CD4-positive, alpha-beta T cell treated with Interleukin-17A for 4 hours (primary cell): ENCODE measurements at regions not wholly inside any gene's neighbourhood (a gene's known extent, or its start where the extent isn't known, plus 50 kb on each side); places are given as distances from the start of the nearest gene placed in this dataset.

Experiments used
- DNase-seq: peaks from one replicate; pipeline ENCODE4 v3.0.0-alpha.2; 2020; ENCODE audit warnings: mixed read lengths

DNA sequence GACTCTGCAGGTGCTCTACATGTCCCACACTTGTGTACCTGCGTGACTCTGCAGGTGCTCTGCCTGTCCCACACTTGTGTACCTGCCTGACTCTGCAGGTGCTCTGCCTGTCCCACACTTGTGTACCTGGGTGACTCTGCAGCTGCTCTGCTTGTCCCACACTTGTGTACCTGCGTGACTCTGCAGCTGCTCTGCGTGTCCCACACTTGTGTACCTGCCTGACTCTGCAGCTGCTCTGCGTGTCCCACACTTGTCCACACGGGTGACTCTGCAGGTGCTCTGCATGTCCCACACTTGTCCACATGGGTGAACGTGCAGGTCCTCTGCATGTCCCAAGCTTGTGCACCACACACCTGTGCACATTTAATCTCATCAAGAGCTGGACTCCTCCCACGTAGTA lies 576.7 kb upstream of the SALL3 start:
- no peak for DNase-seq

DNA sequence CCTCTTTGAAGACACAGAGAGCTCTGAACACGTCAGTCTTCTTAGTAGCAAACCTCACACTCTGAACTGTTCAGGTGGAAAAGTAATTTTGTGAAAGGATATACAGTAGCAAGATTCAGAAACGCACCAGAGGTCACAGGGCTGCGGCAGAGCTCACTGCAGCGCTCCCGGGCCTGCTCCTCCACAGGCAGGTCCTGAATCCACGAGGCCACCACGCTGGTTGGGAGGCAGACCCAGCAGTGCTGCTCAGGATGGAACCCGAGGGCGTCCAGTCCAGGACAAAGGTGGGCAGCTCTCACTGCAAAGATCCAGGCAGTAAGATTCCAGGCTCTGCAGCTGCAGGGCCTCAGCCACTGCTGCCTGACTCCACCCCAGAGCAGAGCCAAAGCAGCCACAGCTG lies 576.2 kb upstream of the SALL3 start:
- no peak for DNase-seq

DNA sequence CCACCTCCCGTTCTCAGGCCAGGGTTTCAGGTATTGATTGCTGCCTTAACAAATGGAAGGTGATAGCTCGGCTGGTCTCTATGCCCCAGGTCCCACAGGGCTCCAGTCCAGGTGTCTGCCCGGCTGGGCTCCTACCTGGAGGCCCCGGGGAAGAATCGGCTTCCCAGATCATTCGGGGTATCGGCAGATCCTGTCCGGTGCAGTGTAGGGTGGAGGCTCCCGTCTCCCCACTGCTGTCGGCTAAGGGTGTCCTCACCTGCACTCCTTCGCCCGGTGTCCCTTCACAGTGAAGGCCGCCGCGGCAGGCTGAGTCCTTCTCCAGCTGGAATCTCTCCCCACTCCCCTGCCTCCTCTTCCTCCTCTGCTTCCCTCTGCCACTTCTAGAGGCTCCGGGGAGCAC lies 573.9 kb upstream of the SALL3 start:
- no peak for DNase-seq

DNA sequence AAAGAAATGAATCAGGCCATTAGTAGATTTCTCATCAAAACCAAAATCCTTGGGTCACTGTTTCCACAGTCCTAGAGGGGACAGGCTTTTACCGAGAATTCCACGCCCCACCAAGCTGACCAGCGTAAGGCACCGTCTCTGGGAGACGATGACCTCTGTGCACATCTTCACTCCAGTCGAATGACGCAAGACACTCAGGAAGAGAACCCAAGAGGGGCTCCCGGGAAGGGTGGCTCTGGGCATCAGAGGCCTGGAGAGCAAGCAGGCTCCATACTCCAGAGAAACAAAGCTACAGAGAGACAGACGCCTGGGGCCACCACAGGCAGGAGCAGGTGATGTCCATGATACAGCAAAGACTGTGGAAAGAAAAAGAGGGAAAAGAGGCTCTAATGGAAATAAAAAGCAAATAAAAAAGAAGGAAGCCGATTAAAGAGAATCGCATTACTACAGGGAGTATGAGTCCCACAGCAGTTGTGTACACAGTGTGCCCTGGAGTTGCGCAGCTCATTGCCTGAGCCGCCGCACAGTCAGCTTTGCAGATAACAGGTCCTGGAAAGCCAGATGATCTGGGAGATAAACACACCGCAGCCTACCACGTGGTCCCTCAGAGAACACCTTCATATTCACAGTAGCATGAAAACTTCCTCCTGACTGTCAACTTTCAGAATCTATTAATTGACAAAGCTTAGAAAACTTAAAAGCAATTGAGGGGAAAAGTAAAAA lies 572.7 kb upstream of the SALL3 start:
- DNase-seq = no peak

DNA sequence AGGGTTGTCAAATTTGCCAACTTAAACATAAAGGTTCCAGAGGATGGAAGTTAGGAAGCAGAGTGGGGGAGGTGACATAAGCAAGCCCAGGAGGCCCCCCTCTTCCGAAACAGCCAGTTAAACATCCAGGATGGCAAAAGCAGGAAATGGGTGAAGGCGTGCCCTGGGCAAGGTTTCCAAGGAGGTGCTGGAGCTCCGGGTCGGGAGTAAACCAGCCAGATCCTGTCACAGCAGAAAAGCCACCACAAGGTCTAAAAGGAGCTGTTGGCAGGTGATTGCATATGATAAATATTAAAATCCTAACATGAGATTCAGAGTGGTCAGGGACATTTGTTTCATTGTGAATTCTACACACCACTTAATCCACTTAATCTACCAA lies 572.2 kb upstream of the SALL3 start:
- DNase-seq = no peak

DNA sequence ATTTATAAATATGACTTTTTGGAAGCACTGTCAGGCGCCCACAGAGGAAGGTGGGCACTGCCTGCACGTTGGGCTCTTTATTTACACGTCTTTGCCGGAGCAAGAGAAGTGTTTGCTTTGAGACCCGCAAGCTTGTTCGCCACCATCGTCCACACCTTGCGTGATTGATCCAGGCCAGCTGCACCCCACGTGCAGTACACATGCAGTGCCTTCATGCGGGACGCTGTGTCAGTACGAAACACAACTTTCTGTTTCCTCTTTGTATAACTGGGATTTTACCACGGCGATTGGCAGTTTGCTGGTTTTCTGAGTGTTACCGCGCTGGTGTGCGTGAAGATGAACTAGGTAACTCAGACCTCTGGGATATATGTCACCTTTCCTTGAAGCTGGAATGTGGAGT lies 571.0 kb upstream of the SALL3 start:
- no peak for DNase-seq

DNA sequence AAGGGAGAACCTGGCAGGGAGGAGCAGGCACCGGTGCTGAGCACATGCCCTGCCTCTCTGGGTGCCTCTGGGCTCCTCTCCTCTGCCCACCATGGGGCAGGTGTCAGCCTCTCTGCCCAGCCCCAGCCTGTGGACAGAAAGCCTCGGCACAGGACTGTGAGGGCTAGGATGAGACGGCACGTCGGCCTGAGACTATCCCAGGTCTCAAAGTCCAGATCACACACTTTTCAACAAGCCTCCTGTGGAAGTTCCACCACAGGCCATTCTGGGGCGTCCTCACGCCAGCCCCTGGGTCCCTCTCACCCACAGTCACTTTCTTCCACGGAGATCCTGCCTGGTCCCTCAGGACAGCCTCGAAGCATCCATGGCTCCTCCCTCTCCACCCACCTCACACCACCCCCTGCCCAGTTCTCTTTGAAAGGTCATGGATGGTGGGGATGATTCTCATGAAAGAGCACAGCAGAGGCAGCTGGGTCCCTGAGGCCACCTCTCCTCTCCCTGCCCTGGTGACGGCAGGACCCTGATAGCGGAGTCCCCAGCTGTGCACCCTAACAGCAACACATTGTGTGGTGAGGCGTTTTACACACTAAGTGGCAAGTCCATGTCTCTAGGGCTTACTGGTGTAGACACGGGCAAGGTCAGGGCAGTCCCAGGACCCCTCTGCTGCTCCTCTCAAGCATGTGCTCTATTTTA lies 569.4 kb upstream of the SALL3 start:
- DNase-seq = no peak

DNA sequence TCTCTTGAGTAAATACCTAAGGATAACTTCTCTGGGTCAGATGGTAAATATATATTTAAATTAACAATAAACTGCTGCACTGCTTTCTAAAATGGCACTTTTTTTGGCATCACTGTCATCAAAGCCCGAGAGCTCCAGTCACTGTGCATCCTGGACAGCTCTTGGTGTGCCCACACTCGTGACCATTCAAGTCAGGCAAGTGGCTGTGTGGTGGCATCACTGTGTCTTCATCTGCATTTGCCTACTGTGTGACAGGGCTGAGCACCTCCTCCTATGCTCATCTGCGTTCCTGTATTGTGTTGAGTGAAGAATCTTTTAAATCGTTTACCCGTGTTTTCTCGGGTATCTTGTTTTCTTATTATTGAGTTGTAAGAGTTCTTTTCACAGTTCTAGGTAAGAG lies 568.1 kb upstream of the SALL3 start:
- no peak for DNase-seq

DNA sequence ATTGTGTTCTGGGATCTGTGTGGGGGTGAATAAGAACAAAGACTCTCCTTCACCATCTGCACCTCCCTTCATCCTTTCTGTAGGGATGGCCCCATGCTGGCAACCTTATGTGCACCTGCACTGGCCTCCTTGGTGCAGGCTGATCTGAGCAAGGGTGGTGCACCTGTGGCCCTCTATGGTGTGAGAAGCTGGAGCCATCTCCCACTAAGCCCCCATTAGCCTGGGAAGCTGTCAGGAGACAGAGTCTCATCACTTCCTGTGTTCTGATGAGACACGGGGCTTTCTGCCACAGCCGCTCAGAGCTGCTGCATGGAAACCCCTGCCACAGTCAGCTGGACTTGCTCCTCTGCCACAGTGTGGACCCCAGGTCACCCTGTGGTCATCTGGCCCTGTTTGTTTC lies 565.3 kb upstream of the SALL3 start:
- DNase-seq = no peak

DNA sequence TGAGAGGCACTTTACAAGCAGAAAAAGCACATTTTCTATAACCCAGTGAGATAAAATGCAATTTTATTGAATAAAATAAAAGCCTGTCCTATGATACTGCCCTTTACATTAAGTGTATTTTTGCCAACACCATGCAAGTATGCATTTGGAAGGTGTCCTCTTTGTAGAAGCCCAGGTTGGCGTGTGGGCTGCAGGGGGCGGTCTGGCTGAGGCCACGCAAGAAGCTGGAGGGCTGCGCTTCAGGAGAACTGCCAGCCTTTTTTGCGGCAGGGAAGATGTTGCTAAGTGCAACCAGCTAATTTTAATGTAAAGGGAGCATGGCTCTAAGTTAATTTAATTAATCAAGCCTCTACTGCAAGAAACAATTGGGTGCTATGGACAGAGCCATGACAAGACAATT lies 562.8 kb upstream of the SALL3 start:
- DNase-seq = no peak

DNA sequence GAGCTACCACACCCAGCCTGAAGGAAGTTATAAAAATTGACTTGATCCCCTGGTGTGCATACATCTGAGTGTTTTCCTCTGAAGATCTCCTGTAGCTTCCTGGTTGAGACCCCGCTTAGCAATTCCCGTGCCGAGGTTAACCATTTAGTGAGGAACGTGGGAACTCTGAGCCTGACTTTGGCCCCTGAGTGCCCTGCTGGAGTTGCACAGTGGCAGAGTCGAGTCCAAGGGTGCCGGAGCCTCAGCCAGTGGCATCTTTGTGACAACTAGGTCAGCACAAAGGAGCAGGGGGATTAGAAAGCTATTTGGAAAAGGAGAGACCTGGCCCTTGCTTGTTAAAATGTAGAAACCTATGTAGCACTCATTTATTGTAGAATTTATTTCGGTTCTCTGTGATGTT lies 561.2 kb upstream of the SALL3 start:
- DNase-seq = no peak

DNA sequence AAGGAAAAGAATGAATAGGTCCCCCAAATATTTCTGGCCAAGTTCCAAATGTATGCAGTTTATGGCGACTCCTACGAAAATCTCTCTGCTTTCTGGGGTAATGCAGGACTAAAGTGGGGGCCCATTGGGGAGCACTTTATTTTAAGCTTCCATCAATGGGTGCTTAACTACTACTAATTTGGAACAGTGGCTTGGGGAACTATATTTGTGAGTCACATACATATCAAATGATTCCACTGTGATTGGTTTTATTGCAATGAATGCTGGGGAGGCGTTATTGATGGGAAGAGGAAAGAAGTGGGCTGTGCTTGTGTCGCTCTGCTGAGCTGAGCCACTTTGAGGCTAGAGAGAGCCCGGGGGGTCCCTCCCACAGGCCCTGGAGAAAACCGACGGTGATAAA lies 560.4 kb upstream of the SALL3 start:
- no peak for DNase-seq

DNA sequence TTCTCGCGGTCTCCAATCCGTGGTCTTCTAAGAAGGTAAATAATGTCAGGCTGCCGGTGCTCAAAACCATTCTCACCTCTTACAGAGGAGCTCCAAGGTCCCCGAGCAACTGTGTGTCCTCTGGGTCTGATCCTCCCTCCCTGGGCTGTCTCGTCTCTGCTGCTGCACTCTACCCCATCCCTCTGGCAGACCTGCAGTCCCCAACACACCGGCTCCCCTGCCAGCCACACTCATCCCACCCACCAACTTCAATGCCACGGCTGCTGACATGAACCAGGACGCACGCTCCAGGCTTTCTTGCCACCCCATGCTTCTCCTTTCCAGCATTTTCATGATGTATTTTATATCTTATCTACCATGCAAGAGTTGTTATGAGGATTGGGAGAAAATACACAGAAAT lies 559.5 kb upstream of the SALL3 start:
- no peak for DNase-seq

DNA sequence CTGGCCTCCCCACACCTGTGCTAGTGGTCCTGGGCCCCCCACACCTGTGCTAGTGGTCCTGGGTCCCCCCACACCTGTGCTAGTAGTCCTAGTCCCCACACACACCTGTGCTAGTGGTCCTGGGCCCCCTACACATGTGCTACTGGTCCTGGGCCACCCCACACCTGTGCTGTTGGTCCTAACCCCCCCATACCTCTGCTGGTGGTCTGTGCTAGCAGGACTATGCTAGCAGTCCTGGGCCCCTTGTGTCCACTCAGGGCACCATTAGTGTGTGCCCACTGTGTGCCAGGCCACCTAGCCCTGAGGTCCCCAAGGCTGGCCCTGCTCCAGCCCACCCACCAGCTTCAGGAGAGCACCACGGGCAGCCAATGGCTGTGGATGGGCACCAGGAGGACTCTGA lies 558.2 kb upstream of the SALL3 start:
- DNase-seq = no peak

DNA sequence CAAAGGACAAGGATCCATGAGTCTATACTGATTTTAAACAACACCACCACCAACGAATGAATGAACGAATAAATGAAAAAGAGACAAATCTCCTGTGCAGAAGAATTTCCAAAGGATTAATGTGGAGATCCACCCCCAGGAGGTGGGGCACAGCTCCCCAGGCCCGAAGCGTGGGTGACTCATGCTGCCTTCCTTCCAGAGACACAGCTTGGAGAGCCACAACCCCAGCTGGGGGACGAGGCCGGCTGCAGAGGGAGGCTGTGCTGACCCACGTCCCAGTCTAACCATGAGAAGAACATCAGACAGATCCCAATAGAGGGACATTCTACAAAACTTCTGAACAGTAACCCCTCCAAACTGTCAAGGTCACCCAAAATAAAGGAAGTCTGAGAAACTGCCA lies 557.3 kb upstream of the SALL3 start:
- DNase-seq = no peak

DNA sequence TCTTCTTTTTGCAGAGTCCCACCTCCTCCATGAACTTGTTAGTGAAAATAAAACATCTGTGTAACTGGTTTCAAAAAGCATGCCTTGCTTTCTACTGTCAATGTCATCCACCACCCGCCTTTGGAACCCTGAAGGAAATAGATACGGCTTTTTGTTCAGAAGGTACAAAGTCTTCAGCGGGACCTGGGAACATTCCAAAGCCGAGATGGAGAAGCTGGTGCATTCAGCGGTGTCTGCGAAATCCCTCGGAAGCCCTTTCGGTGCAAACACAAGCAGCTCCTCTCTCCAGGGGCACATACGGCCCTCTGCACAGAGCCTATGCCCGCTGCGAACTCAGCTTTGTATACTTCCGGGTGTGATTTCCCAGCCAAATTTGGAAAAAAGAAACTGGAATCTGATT lies 555.8 kb upstream of the SALL3 start:
- no peak for DNase-seq

DNA sequence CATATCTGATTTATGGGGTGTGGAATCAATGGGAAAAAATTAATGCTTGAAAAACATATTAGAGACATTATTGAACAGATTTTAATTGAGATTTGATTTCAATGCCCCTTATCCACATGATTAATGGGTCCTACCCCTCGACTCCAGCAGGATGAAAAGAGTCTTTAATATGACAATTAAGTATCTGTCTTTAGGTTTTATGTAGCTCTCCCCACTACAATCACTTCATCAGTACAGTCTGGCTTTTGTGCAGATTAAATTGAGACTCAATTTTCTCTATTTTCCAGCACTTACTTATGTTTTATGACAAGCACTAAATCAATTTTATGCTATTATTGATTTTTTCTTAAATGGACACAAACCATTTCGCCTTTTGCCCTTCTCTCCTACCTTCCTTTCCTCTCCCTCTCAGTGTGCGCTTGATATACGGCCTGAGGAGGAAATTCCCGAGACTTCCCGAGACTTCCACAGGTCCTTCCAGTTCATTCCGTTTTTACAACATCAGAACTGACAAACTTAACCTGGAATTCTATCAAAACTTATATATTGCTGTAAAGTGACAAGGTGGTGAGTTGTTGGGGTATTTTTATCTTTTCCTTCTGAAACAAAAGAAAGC lies 555.1 kb upstream of the SALL3 start:
- no peak for DNase-seq

DNA sequence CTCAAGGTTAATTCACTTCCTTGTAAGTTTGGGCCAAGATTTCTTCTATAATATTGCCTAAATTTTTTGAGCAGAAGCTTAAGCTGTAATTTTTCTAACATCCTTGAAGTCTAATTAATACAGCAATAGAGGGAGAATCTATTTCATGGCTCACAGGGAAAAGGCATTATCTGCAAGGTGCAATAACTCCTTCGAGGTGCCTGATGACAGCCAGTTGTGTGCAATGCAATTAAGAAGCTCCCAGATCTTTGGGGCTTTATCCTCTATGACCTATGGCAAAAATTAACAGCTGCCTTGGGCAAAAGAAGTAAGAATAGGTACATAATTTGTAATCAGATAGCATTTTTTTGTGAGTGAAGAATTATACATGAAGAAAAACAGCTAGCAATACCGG lies 554.6 kb upstream of the SALL3 start:
- no peak for DNase-seq

DNA sequence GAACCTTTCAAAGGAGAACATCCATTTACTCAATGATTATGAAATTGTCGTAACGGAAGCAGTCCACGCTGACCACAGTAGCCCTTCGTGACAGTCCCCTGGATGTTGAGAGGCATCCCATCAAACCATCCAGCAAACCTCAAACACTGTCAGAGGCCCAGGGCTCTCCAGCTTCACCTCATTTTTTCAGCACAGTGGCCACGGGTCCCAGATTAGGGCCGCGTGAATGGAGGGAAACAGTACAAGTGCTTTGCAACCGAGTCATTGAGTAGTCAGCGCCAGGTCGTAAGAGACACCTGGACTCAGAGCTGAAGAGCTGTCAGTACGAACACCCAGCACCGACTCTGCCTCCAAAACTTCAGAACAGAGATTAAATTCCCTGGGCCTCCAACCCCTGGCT lies 552.5 kb upstream of the SALL3 start:
- no peak for DNase-seq

DNA sequence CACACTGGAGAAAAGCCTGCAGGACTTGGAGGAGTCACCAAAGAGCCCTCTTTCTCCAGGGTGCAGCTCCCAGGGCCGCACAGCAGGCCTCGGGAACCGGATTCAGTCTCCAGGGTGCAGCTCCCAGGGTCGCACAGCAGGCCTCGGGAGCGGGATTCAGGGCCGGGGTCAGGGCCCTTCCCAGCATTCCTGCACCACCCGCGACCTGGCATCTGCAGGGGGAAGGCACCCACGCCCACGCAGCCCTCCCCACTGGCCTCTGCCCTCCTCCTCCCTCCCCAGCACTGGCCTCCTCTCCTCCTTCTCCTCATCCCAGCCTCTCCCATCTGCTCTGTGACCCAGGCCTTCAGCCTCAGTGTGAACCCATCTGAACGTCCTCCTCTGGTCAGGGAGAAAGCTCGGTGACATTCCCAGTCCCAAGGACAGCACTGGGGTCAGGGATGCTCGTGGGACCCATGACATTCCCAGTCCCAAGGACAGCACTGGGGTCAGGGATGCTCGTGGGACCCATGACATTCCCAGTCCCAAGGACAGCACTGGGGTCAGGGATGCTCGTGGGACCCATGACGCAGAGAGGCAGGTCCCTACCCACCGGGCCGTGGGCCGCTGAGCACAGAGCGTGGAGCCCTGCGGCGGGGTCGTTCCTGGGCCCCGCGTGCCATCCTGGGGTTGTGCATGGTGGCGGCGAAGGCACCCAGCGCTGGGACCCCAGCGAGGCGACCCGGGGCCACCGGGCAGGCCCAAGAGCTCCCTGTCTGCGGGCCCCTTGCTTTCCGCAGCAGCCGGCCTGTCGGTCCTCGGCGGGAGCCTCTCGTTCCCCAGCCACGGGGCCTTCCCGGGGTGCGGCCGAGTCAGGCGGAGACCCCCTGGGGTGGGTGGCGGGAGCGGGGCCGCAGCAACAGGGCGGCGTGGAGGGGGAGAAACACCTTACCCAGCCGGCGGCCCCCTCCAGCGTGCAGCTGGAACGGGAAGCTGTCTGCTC lies 550.2 kb upstream of the SALL3 start:
- no peak for DNase-seq

DNA sequence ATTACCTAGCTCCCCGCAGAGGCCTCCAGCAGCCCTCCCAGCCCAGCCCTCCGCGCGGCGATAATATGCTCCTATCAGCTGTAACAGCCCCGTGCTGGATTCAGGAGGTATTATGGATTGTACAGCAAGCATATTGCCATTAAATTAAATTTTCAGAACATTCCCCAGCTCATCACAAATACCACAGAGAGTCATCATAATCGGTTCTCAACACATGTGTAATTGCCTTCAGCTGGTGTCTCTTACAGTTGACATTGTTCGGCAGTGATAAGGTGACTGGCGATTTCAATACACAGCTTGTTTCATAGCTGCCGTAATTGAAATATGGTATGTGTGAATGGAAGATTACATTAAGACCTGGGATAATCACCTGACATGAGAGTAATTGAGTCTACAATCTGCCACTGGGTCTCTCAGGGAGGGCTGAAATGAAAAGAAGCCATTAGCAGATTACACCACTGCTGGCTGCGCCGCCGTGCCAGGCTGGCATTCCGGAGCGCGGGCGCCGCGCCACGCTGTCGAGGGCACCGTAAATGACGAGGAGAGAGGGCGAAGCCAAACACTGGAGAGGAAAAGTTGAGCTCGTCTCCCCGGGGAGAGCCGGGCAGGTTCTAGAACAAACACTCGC lies 549.4 kb upstream of the SALL3 start:
- no peak for DNase-seq

DNA sequence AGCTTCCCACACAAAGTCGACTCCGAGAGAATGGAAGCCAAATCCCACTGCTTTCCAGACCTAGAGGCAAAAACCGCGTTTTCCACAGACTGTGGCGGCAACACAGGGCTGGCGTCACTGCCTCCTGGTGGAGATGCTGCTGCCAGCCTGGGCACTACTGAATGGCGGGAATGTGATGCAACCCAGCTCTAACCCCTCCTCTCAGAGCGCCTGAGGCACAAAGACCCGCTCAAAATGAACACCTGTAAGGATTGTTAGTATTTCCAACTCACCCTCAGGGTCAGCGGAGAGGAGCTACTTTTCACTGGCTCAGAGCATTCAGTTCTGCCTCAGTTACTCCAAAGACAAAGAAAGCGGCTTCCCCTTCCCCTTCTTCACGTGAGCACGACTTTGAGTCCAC lies 548.0 kb upstream of the SALL3 start:
- DNase-seq = no peak

DNA sequence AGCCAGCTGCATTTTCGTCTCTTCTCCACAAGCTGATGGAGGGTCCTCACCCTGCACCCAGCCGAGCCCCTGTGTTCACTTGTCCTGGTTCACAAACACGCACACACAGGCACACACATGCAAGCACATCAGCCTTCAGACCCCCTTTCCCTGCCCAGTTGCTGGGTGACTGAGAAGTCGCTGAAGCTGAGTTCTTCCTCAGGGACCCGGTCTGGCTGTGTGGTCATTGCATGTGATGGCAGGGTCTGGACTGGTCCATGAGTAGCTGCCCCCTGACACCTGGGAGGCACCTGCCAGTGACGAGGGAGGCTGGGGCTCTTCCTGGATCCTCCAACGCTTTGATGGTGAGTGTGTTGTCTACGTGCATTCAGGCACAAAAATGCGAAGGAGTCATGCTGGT lies 546.1 kb upstream of the SALL3 start:
- DNase-seq = no peak
